GM19238 (cell line): ENCODE measurements at regions not wholly inside any gene's neighbourhood (a gene's known extent, or its start where the extent isn't known, plus 50 kb on each side); places are given as distances from the start of the nearest gene placed in this dataset.

Experiments
- DNase-seq: peaks from one replicate; pipeline ENCODE4 v3.0.0; 2011; ENCODE audit warnings: low spot score; ENCODE audit not compliant: insufficient read length

DNA sequence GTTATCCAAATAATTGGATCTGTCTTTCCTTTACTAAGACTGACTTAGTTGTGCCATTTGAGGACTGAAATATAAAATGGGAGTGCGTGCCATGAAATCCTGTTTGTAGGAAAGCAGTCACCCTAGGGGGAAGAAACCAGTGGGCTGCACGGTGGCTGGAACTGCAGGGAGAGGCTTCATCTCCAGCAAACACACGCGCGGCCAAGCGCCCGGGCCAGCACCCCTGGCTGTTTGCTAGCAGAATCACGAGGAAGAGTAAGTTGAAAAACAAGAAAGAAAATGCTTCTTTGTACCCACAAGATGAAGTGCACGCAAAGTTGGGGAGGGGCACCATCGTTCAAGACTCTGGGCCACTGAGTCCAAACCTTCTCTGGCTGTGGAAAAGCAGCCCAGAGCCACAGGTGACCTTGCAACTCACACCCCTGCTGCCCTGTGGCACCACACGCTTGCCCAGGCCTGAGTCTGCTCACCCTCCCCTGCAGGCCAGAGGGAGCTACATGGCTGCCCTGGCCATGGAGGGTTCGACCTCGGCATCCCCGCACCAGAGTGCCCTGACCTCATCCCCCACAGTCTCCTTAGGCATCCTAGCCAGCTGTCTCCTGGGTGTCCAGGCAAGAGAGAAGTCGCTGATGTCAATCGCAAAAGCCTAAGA, 55.2 kb downstream of the IRX2 start:
- no peak for DNase-seq

- no peak for DNase-seq
These were observed 56.1 kb downstream of the IRX2 start for GRCh38 chr5:2695200-2695891.

DNA sequence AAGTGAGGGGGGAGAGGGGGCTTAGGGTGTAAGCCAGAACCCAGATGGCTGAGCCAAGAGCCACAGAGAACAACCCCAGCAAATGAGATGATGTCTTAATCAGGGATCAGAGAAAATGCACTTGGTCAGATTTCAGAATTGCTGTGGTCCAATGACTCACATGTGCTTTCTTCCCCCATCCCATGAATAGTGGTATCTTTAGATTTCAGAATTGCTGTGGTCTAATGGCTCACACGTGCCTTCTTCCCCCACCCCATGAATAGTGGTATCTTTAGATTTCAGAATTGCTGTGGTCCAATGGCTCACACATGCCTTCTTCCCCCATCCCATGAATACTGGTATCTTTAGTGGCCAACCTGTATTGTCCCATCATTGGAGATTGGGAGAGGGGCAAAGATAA, 59.9 kb downstream of the IRX2 start:
- no peak for DNase-seq

DNA sequence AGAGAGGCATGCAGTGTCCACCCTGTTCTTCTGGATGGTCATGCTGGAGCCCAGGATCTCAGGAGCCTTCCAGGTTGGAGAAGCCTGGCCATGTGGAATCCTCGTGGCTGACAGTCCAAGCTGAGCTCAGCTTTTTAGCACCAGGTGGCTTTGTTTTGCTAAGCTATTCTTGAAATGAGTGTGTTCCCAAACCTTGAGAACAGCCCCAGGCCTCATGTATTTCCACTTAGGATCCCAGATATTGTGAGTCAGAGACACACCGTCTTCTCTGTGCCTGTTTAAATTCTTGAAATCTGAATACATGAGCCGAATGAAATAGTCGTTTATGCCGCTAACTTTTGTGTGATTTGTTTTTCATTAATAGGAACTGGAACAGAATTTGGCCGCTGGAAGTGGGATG, 61.2 kb downstream of the IRX2 start:
- DNase-seq: no peak

DNA sequence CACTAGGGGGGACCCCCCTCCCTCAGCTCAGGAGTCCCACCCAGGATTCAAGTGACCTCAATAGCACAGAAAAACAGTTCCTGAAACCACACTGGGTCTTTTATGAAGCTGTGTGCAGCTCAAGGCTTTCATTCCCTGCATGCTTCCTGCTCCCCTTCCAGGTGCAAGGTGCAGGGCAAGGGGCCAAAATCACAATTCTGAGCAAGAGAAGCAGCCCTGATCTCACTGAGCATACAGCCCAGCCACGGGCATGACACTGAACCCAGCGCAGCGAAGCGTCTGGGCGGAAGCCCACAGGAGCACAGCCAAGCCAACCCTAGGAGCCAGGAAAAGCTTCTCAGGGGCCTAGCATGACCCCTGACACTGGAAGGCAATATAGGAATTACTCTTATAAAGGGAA, 62.9 kb downstream of the IRX2 start:
- no peak for DNase-seq

DNA sequence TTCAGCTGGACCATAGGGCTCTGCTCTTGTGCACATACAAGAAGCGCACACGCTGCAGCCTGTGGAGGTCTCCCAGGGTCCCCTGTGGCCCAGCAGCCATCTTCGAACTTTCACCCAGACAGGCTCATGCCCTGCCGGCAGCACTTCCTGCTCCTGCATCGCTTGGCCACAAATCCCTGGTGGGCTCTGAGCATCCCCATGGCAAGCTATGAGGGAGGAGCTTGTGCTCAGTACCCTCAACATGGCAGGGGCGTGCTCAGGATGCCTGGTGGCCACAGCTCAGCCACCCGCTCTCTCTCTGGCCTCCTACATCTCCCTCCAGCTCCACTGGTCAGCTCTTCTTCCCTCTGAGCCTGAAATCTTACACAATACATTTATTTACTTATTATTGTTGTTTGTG, 63.7 kb downstream of the IRX2 start:
- DNase-seq: no peak

- DNase-seq: no peak
These were observed 65.0 kb downstream of the IRX2 start for GRCh38 chr5:2686321-2687124.

DNA sequence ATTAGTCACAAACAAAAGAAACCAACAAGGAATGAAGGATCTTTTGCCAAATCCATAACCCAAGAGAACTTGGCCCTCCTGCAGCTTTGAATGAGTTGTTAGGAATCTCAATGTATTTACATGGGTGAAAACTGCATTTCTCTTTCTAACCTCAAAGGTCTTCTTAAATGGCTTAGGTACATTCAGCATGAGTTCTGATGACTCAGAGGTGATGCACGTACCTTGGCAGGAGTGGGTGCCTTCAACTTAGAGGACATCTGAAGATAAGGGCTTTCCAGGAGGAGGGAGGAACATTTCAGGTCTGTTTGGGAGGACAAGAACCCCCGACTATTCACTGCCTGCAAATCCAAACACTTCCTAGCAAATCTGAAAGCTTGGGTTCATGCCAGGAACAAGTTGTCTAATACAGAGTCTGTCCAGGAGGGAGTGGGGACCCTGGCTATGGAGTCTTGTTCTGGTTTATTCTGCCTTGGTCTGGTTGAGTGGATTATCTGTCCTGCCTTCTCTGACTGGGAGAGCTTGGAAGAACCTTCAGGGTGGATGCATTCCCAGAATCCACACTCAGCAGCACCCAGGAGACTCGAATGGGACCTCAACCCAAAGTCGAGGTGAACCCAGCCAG, 65.7 kb downstream of the IRX2 start:
- DNase-seq: no peak

DNA sequence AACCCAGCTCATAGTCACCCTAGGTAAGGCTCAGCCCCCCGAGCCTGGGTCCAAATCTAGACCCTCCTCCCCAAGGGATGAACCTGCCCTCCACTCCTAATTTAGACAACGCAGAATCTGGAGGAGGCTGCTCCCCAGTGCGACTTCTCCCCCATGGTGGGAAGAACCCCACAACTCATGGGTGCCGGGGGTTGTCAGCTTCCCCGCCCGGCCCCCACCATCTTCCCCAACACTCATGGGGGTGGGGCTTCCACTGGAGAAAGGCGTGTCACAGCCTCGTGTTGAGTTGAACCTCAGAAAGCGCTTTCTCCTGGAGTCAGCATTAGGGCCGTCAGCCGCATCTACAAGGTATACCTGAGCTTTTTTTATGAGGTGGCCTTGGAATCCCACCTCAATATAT, 66.9 kb downstream of the IRX2 start:
- DNase-seq: no peak

- no peak for DNase-seq
These were observed 67.8 kb downstream of the IRX2 start for GRCh38 chr5:2683720-2684119.

DNA sequence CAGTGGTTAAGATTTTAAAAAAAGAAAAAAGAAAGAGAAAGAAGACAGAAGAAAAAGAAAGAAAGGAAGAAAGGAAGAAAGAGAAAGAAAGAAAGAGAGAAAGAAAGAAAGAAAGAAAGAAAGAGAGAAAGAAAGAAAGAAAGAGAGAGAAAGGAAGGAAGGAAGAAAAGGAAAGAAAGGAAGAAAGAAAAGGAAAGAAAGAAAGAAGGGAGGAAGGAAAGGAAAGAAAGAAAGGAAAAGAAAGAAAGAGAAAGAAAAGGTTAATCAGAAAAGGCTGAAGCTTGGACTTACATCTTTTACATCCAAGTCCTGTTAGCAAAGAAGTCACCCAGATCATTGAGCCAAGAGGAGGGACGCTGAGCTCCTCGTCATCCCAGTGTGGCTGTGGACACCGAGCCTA, 70.0 kb downstream of the IRX2 start:
- no peak for DNase-seq

DNA sequence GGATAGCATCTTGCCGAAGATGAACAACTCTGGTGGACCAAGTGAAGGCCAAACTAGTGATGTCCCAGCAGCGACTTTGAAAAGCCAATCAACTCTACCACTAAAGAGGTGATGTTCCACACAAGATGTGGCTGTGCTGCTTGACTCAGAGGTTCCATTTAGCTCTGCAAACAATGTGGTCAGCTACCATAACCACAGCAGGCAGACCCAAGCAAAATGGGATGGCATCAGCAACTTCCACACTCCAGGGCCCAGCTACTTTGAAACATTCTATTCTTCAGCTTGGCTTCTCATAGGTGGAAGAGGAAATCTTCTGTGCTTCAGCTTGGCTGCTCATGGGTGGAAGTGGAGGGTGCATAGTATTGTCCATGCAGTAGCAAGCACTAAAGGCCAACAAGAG, 70.5 kb downstream of the IRX2 start:
- no peak for DNase-seq

- DNase-seq: no peak
These were observed 73.8 kb downstream of the IRX2 start for GRCh38 chr5:2677689-2678088.

DNA sequence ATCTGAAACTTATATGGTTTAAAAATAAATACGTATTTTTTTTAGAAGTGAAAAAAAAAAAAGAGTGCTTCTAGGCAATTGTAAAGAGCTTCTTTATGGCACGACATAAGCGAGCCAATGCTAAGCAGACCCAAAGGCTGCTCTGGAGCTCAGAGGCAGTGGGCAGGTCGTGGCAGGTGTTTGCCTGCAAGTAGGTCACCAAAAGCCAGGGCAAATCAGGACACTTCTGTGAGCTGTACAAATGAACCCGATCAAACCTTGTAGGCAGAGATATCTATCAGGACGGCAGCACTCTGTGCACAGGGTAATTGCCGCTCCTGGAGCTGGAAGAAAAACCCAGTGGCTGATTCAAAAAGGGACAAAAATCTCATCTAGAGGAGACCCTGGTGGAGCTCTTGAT, 75.9 kb downstream of the IRX2 start:
- DNase-seq: no peak

GRCh38 chr5:2674456-2674855, 77.0 kb downstream of the IRX2 start:
- DNase-seq: no peak

DNA sequence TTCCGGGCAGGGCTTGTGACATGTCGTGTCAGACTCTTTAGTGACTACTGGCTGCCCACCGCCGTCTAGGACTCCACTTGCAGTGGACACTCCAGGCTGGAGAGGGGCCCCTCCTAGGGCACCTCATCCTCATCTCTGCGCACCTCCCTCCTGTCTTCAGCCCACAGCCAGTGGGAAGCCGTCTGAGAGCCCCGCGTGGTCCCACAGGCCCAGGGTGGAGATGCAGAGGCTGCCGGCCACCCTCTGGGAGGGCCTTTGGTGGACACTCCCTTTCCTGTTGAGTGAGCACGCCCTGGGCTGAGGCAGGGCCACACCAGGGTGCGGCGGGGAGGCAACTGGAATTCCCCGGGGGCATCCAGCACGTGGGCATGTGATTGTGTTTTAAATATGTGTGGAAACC, 80.5 kb downstream of the IRX2 start:
- no peak for DNase-seq

DNA sequence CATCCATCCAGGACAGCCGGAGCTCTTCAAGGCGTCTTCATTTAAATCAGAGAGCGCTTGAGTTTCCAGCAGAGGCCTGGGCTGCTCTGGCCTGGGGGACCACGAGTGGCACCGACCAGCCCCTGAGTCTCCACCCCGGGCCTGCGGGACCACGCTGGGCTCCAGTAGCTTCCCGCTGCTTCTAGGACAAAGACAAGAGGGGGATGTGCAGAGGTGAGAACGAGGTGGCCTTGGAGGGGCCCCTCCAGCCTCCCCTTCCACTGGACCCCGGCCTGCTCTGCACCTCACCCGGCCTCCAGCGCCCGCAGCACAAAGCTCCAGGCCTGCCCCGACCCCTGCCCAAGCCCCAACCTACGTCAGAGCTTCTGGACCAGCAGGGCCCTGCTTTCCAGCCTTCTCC, 81.6 kb downstream of the IRX2 start:
- no peak for DNase-seq

DNA sequence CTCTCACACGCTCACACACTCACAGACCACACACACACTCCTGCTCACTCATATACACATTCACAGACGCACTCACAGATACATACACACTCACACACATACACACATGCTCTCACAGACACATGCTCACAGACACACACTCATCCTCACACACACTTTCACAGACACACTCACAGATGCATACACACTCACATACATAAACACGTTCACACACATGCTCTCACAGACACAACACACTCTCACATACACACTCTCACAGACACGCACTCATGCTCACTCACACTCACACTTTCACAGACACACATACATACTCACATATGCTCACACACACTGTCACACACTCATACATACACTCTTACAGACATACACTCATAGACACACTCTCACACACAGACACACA, 82.2 kb downstream of the IRX2 start:
- DNase-seq: no peak

DNA sequence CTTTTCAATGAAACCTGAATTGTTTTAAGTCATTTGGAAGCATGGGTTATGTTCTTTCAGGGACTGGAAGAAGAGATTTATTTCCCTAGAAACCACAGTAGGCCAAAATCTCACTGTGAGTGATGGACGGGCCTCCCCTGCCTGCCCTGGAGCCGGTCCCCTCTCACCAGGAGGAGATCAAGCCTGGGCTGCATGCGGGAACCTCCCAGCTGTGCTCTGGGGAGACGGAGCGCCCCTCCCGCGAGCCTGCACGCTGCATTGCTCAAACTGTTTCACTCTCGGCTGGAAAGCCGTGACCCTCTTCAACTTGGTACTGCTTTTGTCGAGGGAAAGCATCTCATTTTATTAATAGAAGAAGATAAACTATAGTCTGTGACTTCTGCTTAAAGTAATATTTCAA, 85.4 kb downstream of the IRX2 start:
- no peak for DNase-seq

DNA sequence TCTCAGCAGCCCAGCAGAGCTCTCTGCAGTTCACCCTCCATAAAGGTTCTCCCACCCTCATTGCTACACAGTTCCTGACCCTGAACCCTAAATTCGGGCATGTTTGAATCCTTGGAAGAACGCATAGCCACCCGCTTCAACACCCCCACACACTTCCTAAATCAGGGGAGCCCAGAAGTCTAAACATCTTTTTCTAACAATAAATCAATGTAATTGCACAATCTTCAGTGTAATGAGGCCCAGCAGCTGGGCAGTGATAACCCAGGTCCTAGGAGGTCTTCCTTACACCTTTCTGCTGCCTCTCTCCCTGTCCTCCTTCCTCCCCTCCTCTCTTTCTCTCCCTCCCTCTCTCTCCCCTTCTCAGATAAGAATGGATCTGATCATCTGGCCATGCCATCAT, 88.0 kb downstream of the IRX2 start:
- DNase-seq: no peak

DNA sequence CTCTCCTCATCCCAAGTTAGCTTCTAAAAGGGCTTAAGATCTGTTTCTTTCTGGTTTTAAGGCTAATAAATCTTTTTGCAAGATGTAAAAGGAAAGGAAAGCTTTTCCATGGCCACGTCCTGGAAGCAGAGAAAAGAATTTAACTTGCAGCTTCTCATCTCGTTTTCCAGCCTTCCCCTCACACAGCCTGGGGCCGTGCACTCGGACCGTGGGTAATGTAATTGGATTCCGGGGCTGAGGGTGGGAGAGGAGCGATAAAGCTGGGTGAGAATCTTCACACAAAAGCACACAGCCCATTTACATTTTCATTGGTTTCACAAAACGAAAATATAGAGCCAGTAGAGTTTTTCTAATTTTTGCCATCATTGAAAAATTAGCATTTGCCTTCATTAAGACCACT, 91.2 kb downstream of the IRX2 start:
- no peak for DNase-seq

DNA sequence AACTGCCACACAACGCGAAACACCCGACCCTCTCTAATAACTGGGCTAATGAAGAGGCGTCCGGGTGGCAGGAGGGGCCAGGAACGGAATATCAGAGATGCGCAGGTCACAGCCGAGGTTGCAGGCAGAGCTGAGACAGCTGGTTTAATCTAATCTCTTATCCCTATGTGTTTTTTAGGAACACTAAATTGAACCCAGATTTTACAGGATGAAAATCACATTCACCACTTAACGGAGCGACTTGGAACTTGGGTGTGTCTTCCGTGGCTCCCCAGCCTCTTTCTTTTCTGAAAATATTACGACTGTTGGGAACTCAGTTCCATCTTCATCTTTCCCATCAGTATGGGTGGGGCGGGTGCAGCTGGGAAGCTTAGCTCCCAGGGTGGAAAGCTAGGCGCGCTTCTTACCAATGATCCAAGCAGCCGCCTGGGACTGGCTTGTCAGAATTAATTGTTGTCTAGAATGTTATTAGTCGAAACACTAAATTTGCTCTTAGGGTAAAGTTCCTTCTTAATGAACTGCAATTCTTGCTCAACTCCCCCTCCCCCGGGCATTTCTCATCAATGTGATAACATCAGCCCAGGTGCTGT, 92.5 kb downstream of the IRX2 start:
- DNase-seq: no peak
